ENCODE measurements at regions not wholly inside any gene's neighbourhood (a gene's known extent, or its start where the extent isn't known, plus 50 kb on each side); places are given as distances from the start of the nearest gene placed in this dataset.

GRCh38 chr1:113282008-113282892 lies 108.1 kb upstream of the MAGI3 start:
- no peak for TF ChIP-seq CTCF (IDR thresholded peaks at IDR 0.05; ENCODE audit: extremely low read depth, insufficient read depth, missing control alignments)
- DNase-seq (ENCODE audit: low spot score): no peak
- in situ Hi-C loops (cut with MboI; ENCODE audit: low pct_unique_long_range_greater_than_20kb, low sequenced_read_pairs, unreplicated experiment): no loop called here

GRCh38 chr1:113282893-113283285 lies 107.4 kb upstream of the MAGI3 start:
- DNase-seq (ENCODE audit: low spot score): no peak
- TF ChIP-seq CTCF (IDR thresholded peaks at IDR 0.05; ENCODE audit: extremely low read depth, insufficient read depth, missing control alignments): no peak
- in situ Hi-C loops (cut with MboI; ENCODE audit: low pct_unique_long_range_greater_than_20kb, low sequenced_read_pairs, unreplicated experiment): no loop called here

GRCh38 chr1:113283914-113284313 lies 106.4 kb upstream of the MAGI3 start:
- TF ChIP-seq CTCF (IDR thresholded peaks at IDR 0.05; ENCODE audit: extremely low read depth, insufficient read depth, missing control alignments): no peak
- in situ Hi-C loops (cut with MboI; ENCODE audit: low pct_unique_long_range_greater_than_20kb, low sequenced_read_pairs, unreplicated experiment): no loop called here
- no peak for DNase-seq (ENCODE audit: low spot score)

GRCh38 chr1:113286156-113286555 lies 104.2 kb upstream of the MAGI3 start:
- in situ Hi-C loops (cut with MboI; ENCODE audit: low pct_unique_long_range_greater_than_20kb, low sequenced_read_pairs, unreplicated experiment): no loop called here
- no peak for TF ChIP-seq CTCF (IDR thresholded peaks at IDR 0.05; ENCODE audit: extremely low read depth, insufficient read depth, missing control alignments)
- DNase-seq (ENCODE audit: low spot score): no peak

GRCh38 chr1:113291777-113292602 lies 98.3 kb upstream of the MAGI3 start:
- TF ChIP-seq CTCF (IDR thresholded peaks at IDR 0.05; ENCODE audit: extremely low read depth, insufficient read depth, missing control alignments): no peak
- in situ Hi-C loops (cut with MboI; ENCODE audit: low pct_unique_long_range_greater_than_20kb, low sequenced_read_pairs, unreplicated experiment): no loop called here
- no peak for DNase-seq (ENCODE audit: low spot score)

GRCh38 chr1:113292603-113293255 lies 97.6 kb upstream of the MAGI3 start:
- DNase-seq (ENCODE audit: low spot score): no peak
- in situ Hi-C loops (cut with MboI; ENCODE audit: low pct_unique_long_range_greater_than_20kb, low sequenced_read_pairs, unreplicated experiment): no loop called here
- no peak for TF ChIP-seq CTCF (IDR thresholded peaks at IDR 0.05; ENCODE audit: extremely low read depth, insufficient read depth, missing control alignments)

All from GM13977 (cell line).